ENCODE measurements at regions not wholly inside any gene's neighbourhood (a gene's known extent, or its start where the extent isn't known, plus 50 kb on each side); places are given as distances from the start of the nearest gene placed in this dataset.

- intact Hi-C loops (cut with micrococcal nuclease): no loop called here
- no peak overlapping the region for H2BK5ac ChIP-seq (ENCODE audit: low read depth, low read length, poor library complexity, severe bottlenecking)
- TF ChIP-seq FOS (IDR thresholded peaks at IDR 0.05; ENCODE audit: low read depth, low read length) (no peak), MAZ (IDR thresholded peaks at IDR 0.05; ENCODE audit: borderline replicate concordance, low read depth, low read length) (no peak), CHD1 (IDR thresholded peaks at IDR 0.05; ENCODE audit: low read depth, low read length) (no peak), SMC3 (IDR thresholded peaks at IDR 0.05; ENCODE audit: low read depth, low read length) (no peak), NFE2L2 (IDR thresholded peaks at IDR 0.05; ENCODE audit: low read depth, low read length) (no peak), RCOR1 (IDR thresholded peaks at IDR 0.05; ENCODE audit: insufficient replicate concordance, low read length) (no peak), CEBPB (IDR thresholded peaks at IDR 0.05; ENCODE audit: low read depth, low read length) (no peak), MXI1 (IDR thresholded peaks at IDR 0.05; ENCODE audit: borderline replicate concordance, low read depth, low read length) (no peak), RFX5 (IDR thresholded peaks at IDR 0.05; ENCODE audit: low read depth, low read length) (no peak), RAD21 (IDR thresholded peaks at IDR 0.05; ENCODE audit: low read length) (no peak)
- no peaks in the 10 kb centered on the region for H4K20me1 ChIP-seq (ENCODE audit: insufficient read depth, low read length)
- no peak overlapping the region for H4K8ac ChIP-seq (ENCODE audit: low read depth in 2 of 2, low read length in 2 of 2)
- BruUV-seq (replicated peaks): no TSS peak
- peaks cover 10% of the 10 kb centered on the region for H3K9me3 ChIP-seq (ENCODE audit: control insufficient read depth, insufficient read depth, low read length)
- H3K18ac ChIP-seq (ENCODE audit: low read depth, low read length): no peak overlapping the region
- H2AFZ ChIP-seq (replicated peaks; ENCODE audit: low read length, poor library complexity): no peak overlapping the region
- no peak overlapping the region for H4K91ac ChIP-seq (ENCODE audit: insufficient read depth, low read depth, low read length)
- no peak overlapping the region for H2BK120ac ChIP-seq (ENCODE audit: low read depth, low read length)
- H3K14ac ChIP-seq (replicated peaks; ENCODE audit: low read depth, low read length): no peak overlapping the region
- no peaks in the 10 kb centered on the region for H3K36me3 ChIP-seq (ENCODE audit: control insufficient read depth, insufficient read depth, low read length)
- no peak overlapping the region for H4K5ac ChIP-seq (ENCODE audit: low read depth, low read length)
- in situ Hi-C loops (cut with MboI; ENCODE audit: low sequenced_read_pairs): no loop called here
- DNase-seq (no peak), ATAC-seq (ENCODE audit: low read depth) (no peak)
- no peaks in the 10 kb centered on the region for H3K9me1 ChIP-seq (ENCODE audit: insufficient read depth, low read length)
- H3K27me3 ChIP-seq (ENCODE audit: control insufficient read depth, insufficient read depth, low read length): no peaks in the 10 kb centered on the region
- no peak overlapping the region for H3K23ac ChIP-seq (ENCODE audit: low read depth, low read length)
- no peak overlapping the region for H3K4me2 ChIP-seq (ENCODE audit: low read depth, low read length)
- H2AK5ac ChIP-seq (ENCODE audit: low read depth, low read length): no peak overlapping the region
- no peak overlapping the region for H2AK9ac ChIP-seq (replicated peaks; ENCODE audit: low read depth, low read length, poor library complexity)
- ChIA-PET CTCF (no interaction called here), POLR2A (ENCODE audit: unreplicated experiment) (no interaction called here)
- H3K27ac ChIP-seq (ENCODE audit: insufficient read depth, low read length): no peak overlapping the region
- 61% methylated on average over 8 of the region's 13 CpGs; no CpG with 5 or more reads in 1 of the 2 experiments for WGBS, 2 experiments (ENCODE audit: extremely low coverage in 2 of 2, insufficient read length in 1 of 2)
- H3K56ac ChIP-seq (ENCODE audit: extremely low read depth, insufficient read depth, low read length): no peak overlapping the region
- H3K4me1 ChIP-seq (ENCODE audit: control insufficient read depth, insufficient read depth, low read length): no peaks in the 10 kb centered on the region
- no peak overlapping the region for H3K4ac ChIP-seq (ENCODE audit: low read depth, low read length)
- dilution Hi-C loops (cut with HindIII; ENCODE audit: low sequenced_read_pairs, unreplicated experiment): no loop called here
- no peak overlapping the region for H2BK15ac ChIP-seq (ENCODE audit: low read depth, low read length)
- no peak overlapping the region for H2BK20ac ChIP-seq (ENCODE audit: low read depth, low read length)
- H3K9ac ChIP-seq (ENCODE audit: low read depth, low read length): no peak overlapping the region
- no peaks in the 10 kb centered on the region for H3K79me1 ChIP-seq (ENCODE audit: low read depth in 1 of 2, low read length in 2 of 2)
- no peak overlapping the region for H3K4me3 ChIP-seq (ENCODE audit: insufficient read depth, low read depth, low read length)
Measured at GRCh38 chr7:156533420-156533819, 107.2 kb upstream of the RNF32 start.
